ENCODE measurements at regions not wholly inside any gene's neighbourhood (a gene's known extent, or its start where the extent isn't known, plus 50 kb on each side); places are given as distances from the start of the nearest gene placed in this dataset.
"Not testable (repeated sequence)": the region's sequence is repeated elsewhere in the genome, so short reads cannot be mapped to it uniquely, and the experiment has no call there.

GRCh38 chr7:138221388-138221787, 145.1 kb downstream of the AKR1D1 start:
- TF ChIP-seq, protein P1, sequence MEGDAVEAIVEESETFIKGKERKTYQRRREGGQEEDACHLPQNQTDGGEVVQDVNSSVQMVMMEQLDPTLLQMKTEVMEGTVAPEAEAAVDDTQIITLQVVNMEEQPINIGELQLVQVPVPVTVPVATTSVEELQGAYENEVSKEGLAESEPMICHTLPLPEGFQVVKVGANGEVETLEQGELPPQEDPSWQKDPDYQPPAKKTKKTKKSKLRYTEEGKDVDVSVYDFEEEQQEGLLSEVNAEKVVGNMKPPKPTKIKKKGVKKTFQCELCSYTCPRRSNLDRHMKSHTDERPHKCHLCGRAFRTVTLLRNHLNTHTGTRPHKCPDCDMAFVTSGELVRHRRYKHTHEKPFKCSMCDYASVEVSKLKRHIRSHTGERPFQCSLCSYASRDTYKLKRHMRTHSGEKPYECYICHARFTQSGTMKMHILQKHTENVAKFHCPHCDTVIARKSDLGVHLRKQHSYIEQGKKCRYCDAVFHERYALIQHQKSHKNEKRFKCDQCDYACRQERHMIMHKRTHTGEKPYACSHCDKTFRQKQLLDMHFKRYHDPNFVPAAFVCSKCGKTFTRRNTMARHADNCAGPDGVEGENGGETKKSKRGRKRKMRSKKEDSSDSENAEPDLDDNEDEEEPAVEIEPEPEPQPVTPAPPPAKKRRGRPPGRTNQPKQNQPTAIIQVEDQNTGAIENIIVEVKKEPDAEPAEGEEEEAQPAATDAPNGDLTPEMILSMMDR (IDR thresholded peaks at IDR 0.05), result not testable (repeated sequence)
- TF ChIP-seq POLR2A, EP300 (IDR thresholded peaks at IDR 0.05): not testable (repeated sequence)
